ENCODE measurements at regions not wholly inside any gene's neighbourhood (a gene's known extent, or its start where the extent isn't known, plus 50 kb on each side); places are given as distances from the start of the nearest gene placed in this dataset.

DNA sequence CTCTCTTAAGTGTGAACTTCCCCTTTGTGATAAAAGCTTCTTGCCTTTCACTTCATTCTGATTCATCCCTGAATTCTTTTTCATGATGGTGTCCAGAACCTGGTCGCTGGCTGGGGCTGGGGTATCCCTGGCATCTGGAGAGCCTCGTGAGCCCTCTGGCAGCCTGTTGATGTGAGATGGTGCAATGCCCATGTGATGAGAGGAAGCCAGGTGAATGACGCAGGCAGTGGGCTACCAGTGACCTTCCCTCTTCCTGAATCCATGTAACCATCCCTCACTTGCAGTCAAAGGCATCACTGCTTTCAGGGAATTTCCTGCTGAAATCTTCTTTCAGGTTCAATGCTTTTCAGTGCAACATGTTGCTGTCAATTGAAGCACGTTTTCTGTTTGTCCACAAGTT lies 158.6 kb upstream of the SLC10A2 start:
- ATAC-seq (ENCODE audit: insufficient read depth, low read depth) (no peak), DNase-seq (no peak)
- TF ChIP-seq EZH2 (IDR thresholded peaks at IDR 0.05; ENCODE audit: borderline replicate concordance, low read depth, low read length, severe bottlenecking) = no peak
- TF ChIP-seq, protein P1, sequence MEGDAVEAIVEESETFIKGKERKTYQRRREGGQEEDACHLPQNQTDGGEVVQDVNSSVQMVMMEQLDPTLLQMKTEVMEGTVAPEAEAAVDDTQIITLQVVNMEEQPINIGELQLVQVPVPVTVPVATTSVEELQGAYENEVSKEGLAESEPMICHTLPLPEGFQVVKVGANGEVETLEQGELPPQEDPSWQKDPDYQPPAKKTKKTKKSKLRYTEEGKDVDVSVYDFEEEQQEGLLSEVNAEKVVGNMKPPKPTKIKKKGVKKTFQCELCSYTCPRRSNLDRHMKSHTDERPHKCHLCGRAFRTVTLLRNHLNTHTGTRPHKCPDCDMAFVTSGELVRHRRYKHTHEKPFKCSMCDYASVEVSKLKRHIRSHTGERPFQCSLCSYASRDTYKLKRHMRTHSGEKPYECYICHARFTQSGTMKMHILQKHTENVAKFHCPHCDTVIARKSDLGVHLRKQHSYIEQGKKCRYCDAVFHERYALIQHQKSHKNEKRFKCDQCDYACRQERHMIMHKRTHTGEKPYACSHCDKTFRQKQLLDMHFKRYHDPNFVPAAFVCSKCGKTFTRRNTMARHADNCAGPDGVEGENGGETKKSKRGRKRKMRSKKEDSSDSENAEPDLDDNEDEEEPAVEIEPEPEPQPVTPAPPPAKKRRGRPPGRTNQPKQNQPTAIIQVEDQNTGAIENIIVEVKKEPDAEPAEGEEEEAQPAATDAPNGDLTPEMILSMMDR (IDR thresholded peaks at IDR 0.05; ENCODE audit: borderline replicate concordance, extremely low read depth, low read length, poor library complexity, severe bottlenecking) = no peak
- Histone ChIP-seq H3K4me1 (ENCODE audit: insufficient read depth, low read length) (no peaks in the 10 kb centered on the region), H3K79me2 (ENCODE audit: insufficient read depth, low read length) (no peaks in the 10 kb centered on the region), H3K9ac (ENCODE audit: low read depth, low read length) (no peak overlapping the region), H3K4me3 (ENCODE audit: low read depth in 1 of 2, low read length in 2 of 2) (no peak overlapping the region), H3K27me3 (ENCODE audit: insufficient read depth, low read length, poor library complexity) (no peaks in the 10 kb centered on the region), H3K27ac (ENCODE audit: low read length) (no peak overlapping the region), H3K9me3 (ENCODE audit: insufficient read depth, low read length, severe bottlenecking) (no peaks in the 10 kb centered on the region), H3K4me2 (ENCODE audit: insufficient read depth, low read length) (no peak overlapping the region), H4K20me1 (ENCODE audit: insufficient read depth, low read length) (no peaks in the 10 kb centered on the region), H3K36me3 (ENCODE audit: insufficient read depth, low read length) (no peaks in the 10 kb centered on the region), H2AFZ (ENCODE audit: low read depth, low read length) (no peak overlapping the region)

DNA sequence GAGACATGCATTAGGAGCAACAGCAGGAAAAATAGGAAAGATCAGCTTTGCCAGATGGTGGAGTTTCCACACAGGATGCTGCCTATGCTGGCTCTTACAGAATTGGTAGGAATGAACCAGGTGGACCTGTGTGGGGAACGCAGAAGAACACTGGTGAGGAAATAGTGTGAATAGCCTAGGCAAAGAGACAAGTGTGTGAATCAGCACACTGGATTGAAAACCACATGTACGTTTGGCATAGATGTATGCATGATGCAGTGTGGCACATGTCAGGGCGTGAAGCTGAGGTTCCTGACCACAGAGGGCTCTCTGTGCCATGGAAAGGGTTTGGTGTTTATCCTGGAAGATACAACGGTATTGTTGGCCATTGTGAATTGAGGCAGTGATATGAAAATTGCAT lies 156.5 kb upstream of the SLC10A2 start:
- H4K20me1 ChIP-seq (ENCODE audit: insufficient read depth, low read length) = no peaks in the 10 kb centered on the region
- no peaks in the 10 kb centered on the region for H3K4me1 ChIP-seq (ENCODE audit: insufficient read depth, low read length)
- no peaks in the 10 kb centered on the region for H3K27me3 ChIP-seq (ENCODE audit: insufficient read depth, low read length, poor library complexity)
- no peak overlapping the region for H3K4me3 ChIP-seq (ENCODE audit: low read depth in 1 of 2, low read length in 2 of 2)
- no peaks in the 10 kb centered on the region for H3K36me3 ChIP-seq (ENCODE audit: insufficient read depth, low read length)
- H2AFZ ChIP-seq (ENCODE audit: low read depth, low read length) = no peak overlapping the region
- no peaks in the 10 kb centered on the region for H3K79me2 ChIP-seq (ENCODE audit: insufficient read depth, low read length)
- no peaks in the 10 kb centered on the region for H3K9me3 ChIP-seq (ENCODE audit: insufficient read depth, low read length, severe bottlenecking)
- TF ChIP-seq EZH2 (IDR thresholded peaks at IDR 0.05; ENCODE audit: borderline replicate concordance, low read depth, low read length, severe bottlenecking) = no peak
- TF ChIP-seq, protein P1 (IDR thresholded peaks at IDR 0.05; ENCODE audit: borderline replicate concordance, extremely low read depth, low read length, poor library complexity, severe bottlenecking) = no peak
- no peak overlapping the region for H3K9ac ChIP-seq (ENCODE audit: low read depth, low read length)
- no peak for ATAC-seq (ENCODE audit: insufficient read depth, low read depth)
- H3K27ac ChIP-seq (ENCODE audit: low read length) = no peak overlapping the region
- no peak for DNase-seq
- H3K4me2 ChIP-seq (ENCODE audit: insufficient read depth, low read length) = no peak overlapping the region

DNA sequence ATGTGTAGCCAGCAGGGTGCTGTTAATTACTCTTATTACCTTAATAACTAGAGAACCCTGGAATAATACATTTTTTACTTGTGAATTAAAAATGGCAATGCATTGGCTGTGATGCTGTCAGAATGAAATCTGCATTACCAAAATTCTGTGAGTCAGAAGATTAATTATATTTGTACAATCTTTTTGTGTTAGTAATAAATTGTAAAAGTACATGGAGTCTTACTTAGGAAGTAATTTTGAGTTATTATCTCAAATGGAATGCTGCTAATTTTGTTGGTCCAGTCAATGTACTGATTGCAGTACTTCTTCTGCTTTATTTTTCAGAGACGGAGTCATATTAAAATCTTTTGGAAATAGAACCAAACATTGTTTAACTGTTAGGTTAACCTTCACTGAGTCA lies 152.0 kb upstream of the SLC10A2 start:
- Histone ChIP-seq H3K9ac (ENCODE audit: low read depth, low read length) (no peak overlapping the region), H3K4me2 (ENCODE audit: insufficient read depth, low read length) (no peak overlapping the region), H3K36me3 (ENCODE audit: insufficient read depth, low read length) (no peaks in the 10 kb centered on the region), H3K4me3 (ENCODE audit: low read depth in 1 of 2, low read length in 2 of 2) (no peak overlapping the region), H3K4me1 (ENCODE audit: insufficient read depth, low read length) (no peaks in the 10 kb centered on the region), H3K27me3 (ENCODE audit: insufficient read depth, low read length, poor library complexity) (no peaks in the 10 kb centered on the region), H3K9me3 (ENCODE audit: insufficient read depth, low read length, severe bottlenecking) (no peaks in the 10 kb centered on the region), H4K20me1 (ENCODE audit: insufficient read depth, low read length) (no peaks in the 10 kb centered on the region), H3K79me2 (ENCODE audit: insufficient read depth, low read length) (no peaks in the 10 kb centered on the region), H3K27ac (ENCODE audit: low read length) (no peak overlapping the region), H2AFZ (ENCODE audit: low read depth, low read length) (no peak overlapping the region)
- DNase-seq (no peak), ATAC-seq (ENCODE audit: insufficient read depth, low read depth) (no peak)
- no peak for TF ChIP-seq EZH2 (IDR thresholded peaks at IDR 0.05; ENCODE audit: borderline replicate concordance, low read depth, low read length, severe bottlenecking)
- TF ChIP-seq, protein P1 (IDR thresholded peaks at IDR 0.05; ENCODE audit: borderline replicate concordance, extremely low read depth, low read length, poor library complexity, severe bottlenecking) = no peak

DNA sequence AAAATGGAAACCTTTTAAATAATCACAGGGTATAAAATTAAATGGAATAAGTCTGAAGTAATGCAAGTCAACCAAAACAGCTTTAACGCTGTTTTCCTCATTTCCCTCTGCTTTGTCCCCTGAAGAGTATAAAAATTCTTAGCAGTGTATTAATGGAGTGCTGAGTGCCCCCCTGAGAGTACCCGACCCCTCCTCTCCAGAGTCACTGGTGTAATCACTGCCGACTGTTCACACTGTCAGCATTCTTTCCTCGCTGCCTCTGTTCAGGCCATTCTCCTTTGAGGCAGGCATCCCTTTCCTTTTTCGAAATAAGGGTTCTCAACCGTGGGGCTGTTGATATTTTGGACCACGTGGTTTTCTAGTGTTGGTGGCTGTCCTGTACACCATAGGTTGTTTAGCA lies 146.9 kb upstream of the SLC10A2 start:
- TF ChIP-seq, protein P1 (IDR thresholded peaks at IDR 0.05; ENCODE audit: borderline replicate concordance, extremely low read depth, low read length, poor library complexity, severe bottlenecking) = no peak
- TF ChIP-seq EZH2 (IDR thresholded peaks at IDR 0.05; ENCODE audit: borderline replicate concordance, low read depth, low read length, severe bottlenecking) = no peak
- Histone ChIP-seq H3K4me2 (ENCODE audit: insufficient read depth, low read length) (no peak overlapping the region), H3K27ac (ENCODE audit: low read length) (no peak overlapping the region), H3K36me3 (ENCODE audit: insufficient read depth, low read length) (no peaks in the 10 kb centered on the region), H3K4me1 (ENCODE audit: insufficient read depth, low read length) (no peaks in the 10 kb centered on the region), H3K79me2 (ENCODE audit: insufficient read depth, low read length) (no peaks in the 10 kb centered on the region), H3K9me3 (ENCODE audit: insufficient read depth, low read length, severe bottlenecking) (no peaks in the 10 kb centered on the region), H2AFZ (ENCODE audit: low read depth, low read length) (no peak overlapping the region), H3K9ac (ENCODE audit: low read depth, low read length) (no peak overlapping the region), H4K20me1 (ENCODE audit: insufficient read depth, low read length) (no peaks in the 10 kb centered on the region), H3K27me3 (ENCODE audit: insufficient read depth, low read length, poor library complexity) (no peaks in the 10 kb centered on the region), H3K4me3 (ENCODE audit: low read depth in 1 of 2, low read length in 2 of 2) (no peak overlapping the region)
- DNase-seq (no peak), ATAC-seq (ENCODE audit: insufficient read depth, low read depth) (no peak)
